Hepatocyte (in vitro differentiated cells): ENCODE measurements at regions not wholly inside any gene's neighbourhood (a gene's known extent, or its start where the extent isn't known, plus 50 kb on each side); places are given as distances from the start of the nearest gene placed in this dataset.
"Not testable (repeated sequence)": the region's sequence is repeated elsewhere in the genome, so short reads cannot be mapped to it uniquely, and the experiment has no call there.

ENCODE experiments used
- EZH2 ChIP-seq: fragments of 200-600 bp; sonication (generic); IDR thresholded peaks from 2 replicates; pipeline ENCODE4 v1.6.1; 2016; ENCODE audit warnings: antibody characterized with exemption, mild to moderate bottlenecking, borderline replicate concordance
- EZH2phosphoT487 ChIP-seq: fragments of 200-600 bp; sonication (generic); IDR thresholded peaks from one replicate; pipeline ENCODE4 v1.6.1; 2018; ENCODE audit warnings: antibody characterized with exemption, mild to moderate bottlenecking, low read depth, moderate library complexity; ENCODE audit not compliant: unreplicated experiment, severe bottlenecking
- TF ChIP-seq, protein P1 (sequence below): fragments of 200-600 bp; sonication (generic); IDR thresholded peaks from 2 replicates; pipeline ENCODE4 v1.5.1; 2016; ENCODE audit warnings: antibody characterized with exemption, mild to moderate bottlenecking; ENCODE audit not compliant: poor library complexity

GRCh38 chr1:149278156-149278555, 174.8 kb upstream of the NBPF9 start:
- TF ChIP-seq, protein P1, sequence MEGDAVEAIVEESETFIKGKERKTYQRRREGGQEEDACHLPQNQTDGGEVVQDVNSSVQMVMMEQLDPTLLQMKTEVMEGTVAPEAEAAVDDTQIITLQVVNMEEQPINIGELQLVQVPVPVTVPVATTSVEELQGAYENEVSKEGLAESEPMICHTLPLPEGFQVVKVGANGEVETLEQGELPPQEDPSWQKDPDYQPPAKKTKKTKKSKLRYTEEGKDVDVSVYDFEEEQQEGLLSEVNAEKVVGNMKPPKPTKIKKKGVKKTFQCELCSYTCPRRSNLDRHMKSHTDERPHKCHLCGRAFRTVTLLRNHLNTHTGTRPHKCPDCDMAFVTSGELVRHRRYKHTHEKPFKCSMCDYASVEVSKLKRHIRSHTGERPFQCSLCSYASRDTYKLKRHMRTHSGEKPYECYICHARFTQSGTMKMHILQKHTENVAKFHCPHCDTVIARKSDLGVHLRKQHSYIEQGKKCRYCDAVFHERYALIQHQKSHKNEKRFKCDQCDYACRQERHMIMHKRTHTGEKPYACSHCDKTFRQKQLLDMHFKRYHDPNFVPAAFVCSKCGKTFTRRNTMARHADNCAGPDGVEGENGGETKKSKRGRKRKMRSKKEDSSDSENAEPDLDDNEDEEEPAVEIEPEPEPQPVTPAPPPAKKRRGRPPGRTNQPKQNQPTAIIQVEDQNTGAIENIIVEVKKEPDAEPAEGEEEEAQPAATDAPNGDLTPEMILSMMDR: not testable (repeated sequence)
- not testable (repeated sequence) for TF ChIP-seq EZH2, EZH2phosphoT487
